ENCODE measurements at regions not wholly inside any gene's neighbourhood (a gene's known extent, or its start where the extent isn't known, plus 50 kb on each side); places are given as distances from the start of the nearest gene placed in this dataset.

- ATAC-seq = no peak
- H3K36me3 ChIP-seq = no peaks in the 10 kb centered on the region
- H3K27me3 ChIP-seq = no peaks in the 10 kb centered on the region
- H3K9me3 ChIP-seq = no peaks in the 10 kb centered on the region
- H3K4me1 ChIP-seq = no peaks in the 10 kb centered on the region
- TF ChIP-seq EP300 (IDR thresholded peaks at IDR 0.05) = no peak
- TF ChIP-seq POLR2A (IDR thresholded peaks at IDR 0.05) = no peak
- TF ChIP-seq POLR2AphosphoS5 (IDR thresholded peaks at IDR 0.05) = no peak
- TF ChIP-seq, protein P1, sequence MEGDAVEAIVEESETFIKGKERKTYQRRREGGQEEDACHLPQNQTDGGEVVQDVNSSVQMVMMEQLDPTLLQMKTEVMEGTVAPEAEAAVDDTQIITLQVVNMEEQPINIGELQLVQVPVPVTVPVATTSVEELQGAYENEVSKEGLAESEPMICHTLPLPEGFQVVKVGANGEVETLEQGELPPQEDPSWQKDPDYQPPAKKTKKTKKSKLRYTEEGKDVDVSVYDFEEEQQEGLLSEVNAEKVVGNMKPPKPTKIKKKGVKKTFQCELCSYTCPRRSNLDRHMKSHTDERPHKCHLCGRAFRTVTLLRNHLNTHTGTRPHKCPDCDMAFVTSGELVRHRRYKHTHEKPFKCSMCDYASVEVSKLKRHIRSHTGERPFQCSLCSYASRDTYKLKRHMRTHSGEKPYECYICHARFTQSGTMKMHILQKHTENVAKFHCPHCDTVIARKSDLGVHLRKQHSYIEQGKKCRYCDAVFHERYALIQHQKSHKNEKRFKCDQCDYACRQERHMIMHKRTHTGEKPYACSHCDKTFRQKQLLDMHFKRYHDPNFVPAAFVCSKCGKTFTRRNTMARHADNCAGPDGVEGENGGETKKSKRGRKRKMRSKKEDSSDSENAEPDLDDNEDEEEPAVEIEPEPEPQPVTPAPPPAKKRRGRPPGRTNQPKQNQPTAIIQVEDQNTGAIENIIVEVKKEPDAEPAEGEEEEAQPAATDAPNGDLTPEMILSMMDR (IDR thresholded peaks at IDR 0.05) = no peak
- 93 to 96% methylated on average over 3 to 5 of the region's 5 CpGs for WGBS, 2 donors (ENCODE audit: low coverage in 1 of 2)
- H3K4me3 ChIP-seq = no peak overlapping the region
- no peak overlapping the region for H3K27ac ChIP-seq
These were observed 405.1 kb downstream of the TUSC7 start for GRCh38 chr3:117114517-117115265.

GRCh38 chr3:117117188-117117936, 407.8 kb downstream of the TUSC7 start:
- Histone ChIP-seq H3K36me3 (no peaks in the 10 kb centered on the region), H3K27me3 (no peaks in the 10 kb centered on the region), H3K9me3 (no peaks in the 10 kb centered on the region), H3K4me3 (no peak overlapping the region), H3K4me1 (no peaks in the 10 kb centered on the region), H3K27ac (no peak overlapping the region)
- ATAC-seq = no peak
- WGBS, 2 donors (ENCODE audit: low coverage in 1 of 2) = 70 to 73% methylated on average over 2 of the region's 2 CpGs
- TF ChIP-seq EP300 (IDR thresholded peaks at IDR 0.05) (no peak), POLR2AphosphoS5 (IDR thresholded peaks at IDR 0.05) (no peak), POLR2A (IDR thresholded peaks at IDR 0.05) (no peak)
- TF ChIP-seq, protein P1 (IDR thresholded peaks at IDR 0.05) = no peak

DNA sequence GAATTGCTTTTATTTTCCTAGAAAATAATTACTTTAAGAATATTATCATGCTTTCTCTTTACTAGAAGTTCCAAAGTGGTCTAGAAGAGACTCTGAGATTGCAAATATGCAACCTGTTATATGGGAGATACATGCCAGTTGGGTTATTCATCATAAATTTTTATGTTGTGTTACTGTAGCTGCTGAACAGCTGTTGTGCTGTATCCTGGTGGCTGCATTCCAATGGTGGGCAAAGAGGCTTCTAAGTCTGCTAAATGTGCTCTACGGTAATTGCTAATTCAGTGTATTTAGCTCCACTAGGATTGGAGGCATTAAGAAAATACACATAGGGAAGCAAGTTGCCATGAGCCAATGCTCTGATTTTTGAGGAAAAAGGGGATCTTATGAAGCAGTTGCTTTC, 409.0 kb downstream of the TUSC7 start:
- Histone ChIP-seq H3K27me3 (no peaks in the 10 kb centered on the region), H3K4me3 (no peak overlapping the region), H3K4me1 (no peaks in the 10 kb centered on the region), H3K9me3 (no peaks in the 10 kb centered on the region), H3K36me3 (no peaks in the 10 kb centered on the region), H3K27ac (no peak overlapping the region)
- no peak for ATAC-seq
- TF ChIP-seq POLR2AphosphoS5 (IDR thresholded peaks at IDR 0.05) (no peak), POLR2A (IDR thresholded peaks at IDR 0.05) (no peak), EP300 (IDR thresholded peaks at IDR 0.05) (no peak)
- TF ChIP-seq, protein P1 (IDR thresholded peaks at IDR 0.05) = no peak
- WGBS, 2 donors (ENCODE audit: low coverage in 1 of 2) = 83 to 89% methylated on average over 1 of the region's 1 CpG

DNA sequence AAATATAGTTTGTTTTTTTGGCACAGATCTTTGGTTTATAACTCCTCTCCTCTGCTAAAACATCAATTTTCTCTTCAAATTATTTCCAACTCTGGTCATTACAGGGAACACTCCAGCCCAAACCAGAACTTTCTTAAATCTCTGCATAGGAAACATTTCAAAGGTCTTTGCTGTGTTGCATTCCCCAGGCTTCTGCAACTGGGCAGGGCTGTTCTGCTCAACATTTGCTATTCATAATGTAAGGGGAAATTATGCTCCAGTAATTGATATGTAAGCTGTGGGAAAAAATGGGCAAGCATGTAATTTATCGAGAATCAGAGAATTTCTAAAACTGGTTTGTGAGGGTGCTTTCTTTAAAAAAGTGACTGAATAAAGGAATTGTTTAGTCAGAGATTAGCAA, 410.4 kb downstream of the TUSC7 start:
- 62 to 83% methylated on average over 1 of the region's 1 CpG for WGBS, 2 donors (ENCODE audit: low coverage in 1 of 2)
- Histone ChIP-seq H3K27me3 (no peaks in the 10 kb centered on the region), H3K36me3 (no peaks in the 10 kb centered on the region), H3K4me3 (no peak overlapping the region), H3K4me1 (no peaks in the 10 kb centered on the region), H3K9me3 (no peaks in the 10 kb centered on the region), H3K27ac (no peak overlapping the region)
- ATAC-seq = no peak
- TF ChIP-seq POLR2AphosphoS5 (IDR thresholded peaks at IDR 0.05) (no peak), EP300 (IDR thresholded peaks at IDR 0.05) (no peak), POLR2A (IDR thresholded peaks at IDR 0.05) (no peak)
- TF ChIP-seq, protein P1 (IDR thresholded peaks at IDR 0.05) = no peak

DNA sequence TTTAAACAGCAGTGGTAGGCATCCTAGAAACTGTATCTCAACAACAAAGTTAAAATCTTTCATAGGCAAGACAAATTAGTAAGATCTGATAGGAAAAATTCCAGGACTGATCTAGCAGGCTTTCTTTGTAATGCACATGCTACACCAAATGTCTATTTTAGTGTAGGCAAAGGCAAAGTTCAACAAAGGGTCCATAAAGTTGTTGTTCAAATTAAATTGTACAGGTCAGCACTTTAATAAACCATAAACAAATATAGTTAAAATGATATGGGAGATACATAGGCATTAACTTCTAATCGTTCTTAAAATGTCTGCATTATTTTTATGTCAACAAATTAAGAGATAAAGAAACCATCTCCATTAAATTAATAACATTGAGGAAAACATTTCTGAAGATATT, 413.0 kb downstream of the TUSC7 start:
- no peaks in the 10 kb centered on the region for H3K27me3 ChIP-seq
- no peak for ATAC-seq
- no peaks in the 10 kb centered on the region for H3K9me3 ChIP-seq
- no peak overlapping the region for H3K27ac ChIP-seq
- WGBS, 2 donors (ENCODE audit: low coverage in 1 of 2) = 77 to 88% methylated on average over 1 of the region's 1 CpG
- H3K36me3 ChIP-seq = no peaks in the 10 kb centered on the region
- no peak overlapping the region for H3K4me3 ChIP-seq
- H3K4me1 ChIP-seq = no peaks in the 10 kb centered on the region
- TF ChIP-seq POLR2A (IDR thresholded peaks at IDR 0.05) = no peak
- no peak for TF ChIP-seq POLR2AphosphoS5 (IDR thresholded peaks at IDR 0.05)
- TF ChIP-seq, protein P1 (IDR thresholded peaks at IDR 0.05) = no peak
- no peak for TF ChIP-seq EP300 (IDR thresholded peaks at IDR 0.05)
